Liver (tissue), 3 donors: ENCODE measurements at regions not wholly inside any gene's neighbourhood (a gene's known extent, or its start where the extent isn't known, plus 50 kb on each side); places are given as distances from the start of the nearest gene placed in this dataset.

Experiments
- CTCF ChIP-seq: fragments of 150-350 bp; IDR thresholded peaks from 2 replicates; pipeline ENCODE4 v1.5.1; 2017; ENCODE audit warnings: improper control_type of control experiment, low read depth, low read length; ENCODE audit not compliant: missing input control
- EGR1 ChIP-seq, 2 donors: IDR thresholded peaks; 2 replicates each; pipeline ENCODE4 v1.6.1; 2016 to 2018; ENCODE audit warnings: antibody characterized with exemption in 2 of 2, low read depth in 2 of 2
- GABPA ChIP-seq, 2 donors: IDR thresholded peaks in 1 of 2; conservative IDR thresholded peaks in 1 of 2; 2 replicates each; pipeline ENCODE4 v1.6.1; 2016; ENCODE audit warnings: antibody characterized with exemption in 2 of 2, mild to moderate bottlenecking in 1 of 2, moderate library complexity in 1 of 2
- HNF4A ChIP-seq, 2 donors: conservative IDR thresholded peaks; 2 replicates each; pipeline ENCODE4 v1.6.1; 2016; ENCODE audit warnings: antibody characterized with exemption in 2 of 2, mild to moderate bottlenecking in 2 of 2
- JUND ChIP-seq, 2 donors: IDR thresholded peaks; 2 replicates each; pipeline ENCODE4 v1.6.1; 2016; ENCODE audit warnings: antibody characterized with exemption in 2 of 2
- RXRA ChIP-seq, 2 donors: IDR thresholded peaks; 2 replicates each; pipeline ENCODE4 v1.6.1; 2017 to 2018; ENCODE audit warnings: antibody characterized with exemption in 2 of 2, mild to moderate bottlenecking in 1 of 2
- TAF1 ChIP-seq: conservative IDR thresholded peaks from 2 replicates; pipeline ENCODE4 v1.6.1; 2016; ENCODE audit warnings: antibody characterized with exemption, mild to moderate bottlenecking
- YY1 ChIP-seq: IDR thresholded peaks from 2 replicates; pipeline ENCODE4 v1.6.1; 2016; ENCODE audit warnings: antibody characterized with exemption, mild to moderate bottlenecking
- ZBTB33 ChIP-seq: IDR thresholded peaks from 2 replicates; pipeline ENCODE4 v1.6.1; 2016; ENCODE audit warnings: antibody characterized with exemption
- TF ChIP-seq, protein P1 (sequence below): IDR thresholded peaks from 2 replicates; pipeline ENCODE4 v1.6.1; 2016; ENCODE audit warnings: antibody characterized with exemption, mild to moderate bottlenecking
- TF ChIP-seq, protein P2 (sequence below): IDR thresholded peaks from 2 replicates; pipeline ENCODE4 v1.6.1; 2016; ENCODE audit warnings: antibody characterized with exemption
- donor health status: healthy.
- donor health status: healthy.

GRCh38 chr5:12883395-12883794, 979.1 kb upstream of the CTNND2 start:
- TF ChIP-seq CTCF: no peak
- TF ChIP-seq RXRA (IDR thresholded peaks at IDR 0.05): no peak
- TF ChIP-seq TAF1: no peak
- no peak for TF ChIP-seq HNF4A (conservative IDR thresholded peaks at IDR 0.05)
- TF ChIP-seq, protein P1, sequence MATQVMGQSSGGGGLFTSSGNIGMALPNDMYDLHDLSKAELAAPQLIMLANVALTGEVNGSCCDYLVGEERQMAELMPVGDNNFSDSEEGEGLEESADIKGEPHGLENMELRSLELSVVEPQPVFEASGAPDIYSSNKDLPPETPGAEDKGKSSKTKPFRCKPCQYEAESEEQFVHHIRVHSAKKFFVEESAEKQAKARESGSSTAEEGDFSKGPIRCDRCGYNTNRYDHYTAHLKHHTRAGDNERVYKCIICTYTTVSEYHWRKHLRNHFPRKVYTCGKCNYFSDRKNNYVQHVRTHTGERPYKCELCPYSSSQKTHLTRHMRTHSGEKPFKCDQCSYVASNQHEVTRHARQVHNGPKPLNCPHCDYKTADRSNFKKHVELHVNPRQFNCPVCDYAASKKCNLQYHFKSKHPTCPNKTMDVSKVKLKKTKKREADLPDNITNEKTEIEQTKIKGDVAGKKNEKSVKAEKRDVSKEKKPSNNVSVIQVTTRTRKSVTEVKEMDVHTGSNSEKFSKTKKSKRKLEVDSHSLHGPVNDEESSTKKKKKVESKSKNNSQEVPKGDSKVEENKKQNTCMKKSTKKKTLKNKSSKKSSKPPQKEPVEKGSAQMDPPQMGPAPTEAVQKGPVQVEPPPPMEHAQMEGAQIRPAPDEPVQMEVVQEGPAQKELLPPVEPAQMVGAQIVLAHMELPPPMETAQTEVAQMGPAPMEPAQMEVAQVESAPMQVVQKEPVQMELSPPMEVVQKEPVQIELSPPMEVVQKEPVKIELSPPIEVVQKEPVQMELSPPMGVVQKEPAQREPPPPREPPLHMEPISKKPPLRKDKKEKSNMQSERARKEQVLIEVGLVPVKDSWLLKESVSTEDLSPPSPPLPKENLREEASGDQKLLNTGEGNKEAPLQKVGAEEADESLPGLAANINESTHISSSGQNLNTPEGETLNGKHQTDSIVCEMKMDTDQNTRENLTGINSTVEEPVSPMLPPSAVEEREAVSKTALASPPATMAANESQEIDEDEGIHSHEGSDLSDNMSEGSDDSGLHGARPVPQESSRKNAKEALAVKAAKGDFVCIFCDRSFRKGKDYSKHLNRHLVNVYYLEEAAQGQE: no peak
- TF ChIP-seq, protein P2, sequence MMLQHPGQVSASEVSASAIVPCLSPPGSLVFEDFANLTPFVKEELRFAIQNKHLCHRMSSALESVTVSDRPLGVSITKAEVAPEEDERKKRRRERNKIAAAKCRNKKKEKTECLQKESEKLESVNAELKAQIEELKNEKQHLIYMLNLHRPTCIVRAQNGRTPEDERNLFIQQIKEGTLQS: no peak
- no peak for TF ChIP-seq ZBTB33
- no peak for TF ChIP-seq EGR1 (IDR thresholded peaks at IDR 0.05; ENCODE audit: low read depth in 2 of 2)
- no peak for TF ChIP-seq YY1
- no peak for TF ChIP-seq GABPA (IDR thresholded peaks at IDR 0.05 in 1 of 2, conservative IDR thresholded peaks at IDR 0.05 in 1 of 2)
- no peak for TF ChIP-seq JUND (IDR thresholded peaks at IDR 0.05)
